Testis (tissue), 2 donors: ENCODE measurements at regions not wholly inside any gene's neighbourhood (a gene's known extent, or its start where the extent isn't known, plus 50 kb on each side); places are given as distances from the start of the nearest gene placed in this dataset.

Experiments used
- DNase-seq: peaks from one replicate; pipeline ENCODE4 v3.0.0-alpha.2; 2019
- H3K27ac ChIP-seq, 2 donors: fragments of 200-600 bp; sonication (generic); one replicate each; pipeline ENCODE4 v1.5.1; 2019
- H3K27me3 ChIP-seq: fragments of 200-600 bp; sonication (generic); one replicate; pipeline ENCODE4 v1.5.1; 2019
- H3K36me3 ChIP-seq: fragments of 200-600 bp; sonication (generic); one replicate; pipeline ENCODE4 v1.5.1; 2017; ENCODE audit warnings: low read depth; ENCODE audit errors: missing control alignments
- H3K4me1 ChIP-seq: fragments of 200-600 bp; sonication (generic); one replicate; pipeline ENCODE4 v1.5.1; 2019
- H3K4me3 ChIP-seq, 2 donors: fragments of 200-600 bp; sonication (generic); one replicate each; pipeline ENCODE4 v1.5.1; 2017 to 2019
- H3K9me3 ChIP-seq: fragments of 200-600 bp; sonication (generic); one replicate; pipeline ENCODE4 v1.5.1; 2017
- CTCF ChIP-seq, 3 experiments: fragments of 450-650 bp in 2 of 3; fragments of 200-600 bp in 1 of 3; sonication (generic) in 1 of 3; IDR thresholded peaks; one replicate each; pipeline ENCODE4 v1.5.1; 2016 to 2019; ENCODE audit warnings: antibody characterized with exemption in 3 of 3, mild to moderate bottlenecking in 2 of 3, moderate library complexity in 1 of 3
- POLR2A ChIP-seq: fragments of 450-650 bp; IDR thresholded peaks from one replicate; pipeline ENCODE4 v1.6.1; 2017; ENCODE audit warnings: antibody characterized with exemption, mild to moderate bottlenecking, moderate library complexity
- WGBS, 2 donors: methylation state at CpG; one replicate each; pipeline ENCODE4 v1.1.5; 2018; 5-methylcytosine and 5-hydroxymethylcytosine counted together
- intact Hi-C: fragments of 100-400 bp; cut with DNase I; formaldehyde crosslinking; loops from one replicate; pipeline ENCODE4 v1.15.1; 2023; ENCODE audit warnings: low total_unique reads
- small RNA-seq, 2 donors: library from RNA; depleted of rRNA; stranded (forward); fragments of <200 nt; gene quantifications; one replicate each; pipeline ENCODE3, GENCODE V24; 2016

GRCh38 chr19:57063070-57063469 is 56.7 kb upstream of the USP29 start:
- no peak overlapping the region for H3K27ac ChIP-seq
- intact Hi-C loops: no loop called here
- whole genome bisulfite sequencing, 2 donors: 94 to 96% methylated on average over 4 of the region's 4 CpGs
- TF ChIP-seq POLR2A: no peak
- TF ChIP-seq CTCF (IDR thresholded peaks at IDR 0.05): no peak
- no peaks in the 10 kb centered on the region for H3K36me3 ChIP-seq
- no peaks in the 10 kb centered on the region for H3K9me3 ChIP-seq
- no peaks in the 10 kb centered on the region for H3K4me1 ChIP-seq
- no peak overlapping the region for H3K4me3 ChIP-seq
- no peaks in the 10 kb centered on the region for H3K27me3 ChIP-seq
- no peak for DNase-seq

GRCh38 chr19:57067440-57067839 is 52.3 kb upstream of the USP29 start:
- no peak for TF ChIP-seq CTCF (IDR thresholded peaks at IDR 0.05)
- intact Hi-C loops: no loop called here
- 79 to 94% methylated on average over 3 of the region's 3 CpGs for WGBS, 2 donors

GRCh38 chr19:57068311-57068710 is 51.5 kb upstream of the USP29 start:
- H3K4me3 ChIP-seq: no peak overlapping the region
- no peak for DNase-seq
- WGBS, 2 donors: 50 to 72% methylated on average over 12 of the region's 12 CpGs
- intact Hi-C loops: no loop called here
- H3K9me3 ChIP-seq: no peaks in the 10 kb centered on the region
- H3K4me1 ChIP-seq: peaks cover 7% of the 10 kb centered on the region
- H3K27ac ChIP-seq: no peak overlapping the region
- no peaks in the 10 kb centered on the region for H3K36me3 ChIP-seq
- TF ChIP-seq CTCF (IDR thresholded peaks at IDR 0.05) (no peak), POLR2A (no peak)
- no peaks in the 10 kb centered on the region for H3K27me3 ChIP-seq

More at GRCh38 chr19:57067440-57067839, 52.3 kb upstream of the USP29 start:
- Histone ChIP-seq H3K9me3 (no peaks in the 10 kb centered on the region), H3K4me3 (no peak overlapping the region), H3K36me3 (no peaks in the 10 kb centered on the region), H3K27me3 (no peaks in the 10 kb centered on the region), H3K4me1 (peaks cover 7% of the 10 kb centered on the region), H3K27ac (no peak overlapping the region)
- no peak for DNase-seq

- no peaks in the 10 kb centered on the region for H3K9me3 ChIP-seq
- H3K27ac ChIP-seq: no peak overlapping the region
- 19 to 23% methylated on average over 22 to 24 of the region's 24 CpGs for WGBS, 2 donors
- H3K36me3 ChIP-seq: no peaks in the 10 kb centered on the region
- H3K27me3 ChIP-seq: no peaks in the 10 kb centered on the region
- intact Hi-C loops: no loop called here
- peaks cover 7% of the 10 kb centered on the region for H3K4me1 ChIP-seq
- H3K4me3 ChIP-seq: no peak overlapping the region
- peak; percentile 69 to 78 (median 78) for TF ChIP-seq CTCF (IDR thresholded peaks at IDR 0.05)
- TF ChIP-seq POLR2A: no peak
- peak; percentile 95 for DNase-seq
Measured at GRCh38 chr19:57068921-57069697, 50.7 kb upstream of the USP29 start.

Small RNA genes lying in the stretch of these regions (small RNA-seq; reads per million reads assigned to genes)
- 0 reads per million in 2 donors for gene AC044792.1
